Stimulated activated CD8-positive, alpha-beta memory T cell treated with anti-CD3 and anti-CD28 coated beads, Interleukin-4, amount 100 ng/mL, for 1 hour (primary cell): ENCODE measurements at regions not wholly inside any gene's neighbourhood (a gene's known extent, or its start where the extent isn't known, plus 50 kb on each side); places are given as distances from the start of the nearest gene placed in this dataset.

Experiments used
- DNase-seq, 2 donors: peaks; one replicate each; pipeline ENCODE4 v3.0.0-alpha.2; 2020; ENCODE audit warnings: low read depth in 2 of 2, low spot score in 1 of 2

GRCh38 chr6:140636908-140637402 is 1262.5 kb upstream of the CITED2 start:
- DNase-seq: no peak

GRCh38 chr6:140636271-140636907 is 1261.9 kb upstream of the CITED2 start:
- no peak for DNase-seq

- DNase-seq: no peak
These were observed 1252.6 kb upstream of the CITED2 start for GRCh38 chr6:140627002-140627401.

GRCh38 chr6:140623498-140623897 is 1249.0 kb upstream of the CITED2 start:
- no peak for DNase-seq

GRCh38 chr6:140620496-140620895 is 1246.0 kb upstream of the CITED2 start:
- no peak for DNase-seq

GRCh38 chr6:140609956-140610355 is 1235.5 kb upstream of the CITED2 start:
- DNase-seq: no peak

GRCh38 chr6:140609321-140609720 is 1234.9 kb upstream of the CITED2 start:
- no peak for DNase-seq

- DNase-seq: no peak
These were observed 1230.3 kb upstream of the CITED2 start for GRCh38 chr6:140604786-140605185.

GRCh38 chr6:140602431-140603248 is 1228.2 kb upstream of the CITED2 start:
- no peak for DNase-seq

- no peak for DNase-seq
These were observed 1226.8 kb upstream of the CITED2 start for GRCh38 chr6:140601021-140601808.

- DNase-seq: no peak
These were observed 1225.5 kb upstream of the CITED2 start for GRCh38 chr6:140599916-140600315.

- DNase-seq: no peak
These were observed 1222.7 kb upstream of the CITED2 start for GRCh38 chr6:140597181-140597580.

GRCh38 chr6:140594806-140595128 is 1220.3 kb upstream of the CITED2 start:
- DNase-seq: no peak

GRCh38 chr6:140592877-140593276 is 1218.4 kb upstream of the CITED2 start:
- no peak for DNase-seq

- DNase-seq: no peak
These were observed 1216.2 kb upstream of the CITED2 start for GRCh38 chr6:140590641-140591040.

- DNase-seq: no peak
These were observed 1212.1 kb upstream of the CITED2 start for GRCh38 chr6:140586426-140587061.

- no peak for DNase-seq
These were observed 1207.2 kb upstream of the CITED2 start for GRCh38 chr6:140581601-140582000.

- no peak for DNase-seq
These were observed 1205.5 kb upstream of the CITED2 start for GRCh38 chr6:140579918-140580317.

- DNase-seq: no peak
These were observed 1201.6 kb upstream of the CITED2 start for GRCh38 chr6:140576004-140576555.

GRCh38 chr6:140572867-140573266 is 1198.4 kb upstream of the CITED2 start:
- no peak for DNase-seq

GRCh38 chr6:140572129-140572528 is 1197.7 kb upstream of the CITED2 start:
- no peak for DNase-seq
